ENCODE measurements at regions not wholly inside any gene's neighbourhood (a gene's known extent, or its start where the extent isn't known, plus 50 kb on each side); places are given as distances from the start of the nearest gene placed in this dataset.

GRCh38 chr1:55827350-55827749, 612.2 kb upstream of the USP24 start:
- H3K4me1 ChIP-seq (replicated peaks in 1 of 4; ENCODE audit: control insufficient read depth in 3 of 4, insufficient read depth in 4 of 4, low read length in 3 of 4), result no peaks in the 10 kb centered on the region
- H3K56ac ChIP-seq (replicated peaks; ENCODE audit: insufficient read length, low read depth, low read length), result no peak overlapping the region
- no peak overlapping the region for H3K4me3 ChIP-seq (ENCODE audit: extremely low read depth in 1 of 4, insufficient read depth in 2 of 4, low read depth in 3 of 4, low read length in 4 of 4)
- no peaks in the 10 kb centered on the region for H3K9me3 ChIP-seq (ENCODE audit: insufficient read depth in 2 of 2, low read depth in 1 of 2, low read length in 1 of 2)
- H3K79me2 ChIP-seq (ENCODE audit: control insufficient read depth in 1 of 2, insufficient read depth in 2 of 2, low read length in 2 of 2), result no peaks in the 10 kb centered on the region
- H2BK15ac ChIP-seq (ENCODE audit: low read length), result no peak overlapping the region
- no peak overlapping the region for H2BK20ac ChIP-seq (ENCODE audit: low read length)
- H2AFZ ChIP-seq (ENCODE audit: low read length), result no peak overlapping the region
- H4K20me1 ChIP-seq (replicated peaks in 1 of 2; ENCODE audit: control insufficient read depth in 1 of 2, insufficient read depth in 2 of 2, low read length in 2 of 2), result no peaks in the 10 kb centered on the region
- H3K9ac ChIP-seq (replicated peaks in 1 of 4; ENCODE audit: extremely low read depth in 1 of 4, low read depth in 3 of 4, low read length in 3 of 4), result no peak overlapping the region
- no peak for DNase-seq (ENCODE audit: low read depth in 1 of 2, low spot score in 2 of 2)
- no peak overlapping the region for H2BK120ac ChIP-seq (replicated peaks; ENCODE audit: low read depth, low read length)
- H3K27me3 ChIP-seq (replicated peaks in 1 of 4; ENCODE audit: control insufficient read depth in 3 of 4, extremely low read depth in 1 of 4, insufficient read depth in 3 of 4, low read length in 3 of 4), result no peaks in the 10 kb centered on the region
- H3K18ac ChIP-seq (ENCODE audit: extremely low read depth, low read length), result no peak overlapping the region
- no peak overlapping the region for H3K27ac ChIP-seq (ENCODE audit: low read depth, low read length)
- FAIRE-seq, result no peak
- no peaks in the 10 kb centered on the region for H3K79me1 ChIP-seq (ENCODE audit: low read depth, low read length)
- no peak overlapping the region for H4K5ac ChIP-seq (ENCODE audit: insufficient read length, low read depth, low read length)
- no peaks in the 10 kb centered on the region for H3K23me2 ChIP-seq (ENCODE audit: low read depth, low read length)
- H3K23ac ChIP-seq (ENCODE audit: insufficient read length), result no peak overlapping the region
- H3K36me3 ChIP-seq (ENCODE audit: control insufficient read depth in 2 of 4, insufficient read depth in 4 of 4, low read length in 3 of 4), result no peaks in the 10 kb centered on the region
- H4K8ac ChIP-seq (ENCODE audit: extremely low read depth, insufficient read depth, low read length), result no peak overlapping the region
- ChIA-PET POLR2A (ENCODE audit: partially characterized antibody) (no interaction called here), CTCF (ENCODE audit: partially characterized antibody) (interaction anchor here (1.1 to 1.4 kb wide), 3 partner anchors 12 to 451 kb away, joined by 3 to 5 read pairs (median 3); no protein-coding TSS in a partner anchor)
- WGBS, 2 experiments (ENCODE audit: extremely low coverage in 1 of 2, insufficient coverage in 1 of 2, insufficient read length in 1 of 2, insufficient replicate concordance in 2 of 2, low coverage in 1 of 2, low lambda C conversion rate in 2 of 2, missing lambda C conversion rate in 1 of 2), result 90% methylated on average over 4 of the region's 4 CpGs; no CpG with 5 or more reads in 1 of the 2 experiments
- H2BK12ac ChIP-seq (ENCODE audit: low read depth, low read length), result no peak overlapping the region
- no peak overlapping the region for H3K14ac ChIP-seq (ENCODE audit: insufficient read length)
- no peak overlapping the region for H2AK5ac ChIP-seq (ENCODE audit: low read depth, low read length)
- no peak overlapping the region for H4K91ac ChIP-seq (replicated peaks; ENCODE audit: insufficient read length, low read length)
- H2BK5ac ChIP-seq (ENCODE audit: low read depth, low read length), result no peak overlapping the region
- no peak overlapping the region for H3K4me2 ChIP-seq (ENCODE audit: insufficient read depth in 1 of 2, low read depth in 2 of 2, low read length in 2 of 2)
- no peak overlapping the region for H3K4ac ChIP-seq (replicated peaks; ENCODE audit: insufficient read length, low read depth, low read length)
- no peak for TF ChIP-seq POLR2A (IDR thresholded peaks at IDR 0.05; ENCODE audit: control extremely low read depth in 1 of 2, low read depth in 2 of 2, low read length in 2 of 2)
- no peak for TF ChIP-seq MAFK (IDR thresholded peaks at IDR 0.05; ENCODE audit: low read depth, low read length)
- TF ChIP-seq CEBPB (IDR thresholded peaks at IDR 0.05; ENCODE audit: low read depth, low read length), result no peak
- no peak for TF ChIP-seq RBBP5 (IDR thresholded peaks at IDR 0.05; ENCODE audit: borderline replicate concordance, low read depth, low read length)
- no peak for TF ChIP-seq SIRT6 (IDR thresholded peaks at IDR 0.05; ENCODE audit: low read length)
- TF ChIP-seq SP1 (IDR thresholded peaks at IDR 0.05; ENCODE audit: low read depth, low read length), result no peak
- no peak for TF ChIP-seq TCF12 (IDR thresholded peaks at IDR 0.05; ENCODE audit: low read depth, low read length)
- TF ChIP-seq CTCF (IDR thresholded peaks at IDR 0.05; ENCODE audit: control extremely low read depth in 1 of 3, insufficient read depth in 1 of 3, low read depth in 1 of 3, low read length in 3 of 3), result no peak
- TF ChIP-seq USF2 (IDR thresholded peaks at IDR 0.05; ENCODE audit: low read length), result no peak
- no peak for TF ChIP-seq RNF2 (IDR thresholded peaks at IDR 0.05; ENCODE audit: borderline replicate concordance, low read depth, low read length, missing control alignments, poor library complexity, severe bottlenecking)
